GM19452 (cell line): ENCODE measurements at regions not wholly inside any gene's neighbourhood (a gene's known extent, or its start where the extent isn't known, plus 50 kb on each side); places are given as distances from the start of the nearest gene placed in this dataset.

Experiments
- ATAC-seq: cut with Tn5 transposase; IDR thresholded peaks from one replicate; pipeline ENCODE4 v1.9.1; 2021; ENCODE audit not compliant: unreplicated experiment

DNA sequence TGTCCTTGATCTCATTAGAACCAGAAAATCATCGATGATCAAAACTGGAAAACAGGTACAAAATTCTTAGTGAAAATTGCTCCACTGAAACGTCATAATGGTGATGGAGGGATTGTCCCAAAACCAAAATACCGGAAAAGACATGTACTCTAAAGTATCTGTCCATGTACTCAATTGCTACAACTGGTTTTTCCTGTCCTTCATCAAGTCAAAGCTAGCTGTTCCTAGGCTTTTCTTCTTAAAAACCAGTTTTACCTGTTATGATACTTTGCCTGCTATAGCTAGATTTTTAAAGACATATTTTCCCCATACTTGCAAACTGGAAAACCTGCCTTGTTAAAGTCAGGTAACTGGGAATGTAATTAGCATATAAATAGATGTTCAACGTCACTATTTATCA is 50.5 kb upstream of the LRRC1 start:
- no peak for ATAC-seq

DNA sequence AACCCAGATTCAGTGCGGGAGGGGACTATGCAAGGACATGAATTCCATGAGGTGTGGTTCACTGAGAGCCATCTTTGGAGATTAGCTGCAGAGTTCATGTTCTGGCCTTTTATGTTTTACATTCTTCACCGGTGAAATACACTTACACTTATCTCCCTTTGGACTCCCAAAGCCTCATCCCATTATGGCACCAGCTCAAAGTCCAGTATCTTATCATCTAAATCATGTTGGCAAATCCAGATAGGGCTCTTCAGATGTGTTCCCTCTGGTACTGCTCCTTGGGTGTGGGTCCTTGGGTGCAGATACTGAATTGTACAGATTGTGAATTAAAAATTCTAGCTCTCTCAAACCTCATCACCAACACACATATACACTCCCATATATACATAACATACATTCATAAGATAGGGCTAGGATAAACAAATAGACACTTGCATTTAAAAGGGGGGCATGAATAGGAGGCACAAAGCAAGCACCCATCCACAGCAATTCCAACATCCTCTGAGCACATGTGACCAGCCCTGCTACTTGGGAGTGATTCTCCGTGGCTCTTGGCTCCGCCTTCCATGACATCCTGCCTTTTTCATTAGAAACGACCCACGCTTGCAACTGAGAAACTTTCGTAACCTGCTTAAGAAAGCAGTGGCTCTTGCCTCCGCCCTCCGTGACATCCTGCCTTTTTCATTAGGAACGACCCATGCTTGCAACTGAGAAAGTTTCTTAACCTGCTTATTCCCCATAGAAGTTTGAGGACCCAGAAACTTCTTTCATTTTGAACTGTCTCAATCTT is 53.6 kb upstream of the LRRC1 start:
- no peak for ATAC-seq

DNA sequence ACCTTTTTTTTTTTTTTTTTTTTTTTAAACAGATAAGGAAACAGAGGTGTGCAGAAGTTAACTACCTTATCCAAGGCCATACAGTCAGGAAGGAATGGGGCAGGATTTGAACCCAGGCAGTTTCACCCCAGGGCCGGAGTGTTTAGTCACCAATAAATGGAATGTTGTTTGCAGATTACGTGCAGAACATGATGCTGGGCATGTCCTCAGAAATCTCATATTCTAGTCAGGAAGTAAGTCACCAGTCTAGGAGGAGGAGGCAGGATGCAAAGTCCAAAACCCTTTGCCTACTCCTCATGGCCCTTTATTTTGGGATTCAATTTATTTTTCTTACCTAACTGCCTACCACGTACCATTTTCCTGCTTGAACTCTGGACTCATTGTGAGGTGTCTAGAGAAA is 57.1 kb upstream of the LRRC1 start:
- ATAC-seq: no peak

DNA sequence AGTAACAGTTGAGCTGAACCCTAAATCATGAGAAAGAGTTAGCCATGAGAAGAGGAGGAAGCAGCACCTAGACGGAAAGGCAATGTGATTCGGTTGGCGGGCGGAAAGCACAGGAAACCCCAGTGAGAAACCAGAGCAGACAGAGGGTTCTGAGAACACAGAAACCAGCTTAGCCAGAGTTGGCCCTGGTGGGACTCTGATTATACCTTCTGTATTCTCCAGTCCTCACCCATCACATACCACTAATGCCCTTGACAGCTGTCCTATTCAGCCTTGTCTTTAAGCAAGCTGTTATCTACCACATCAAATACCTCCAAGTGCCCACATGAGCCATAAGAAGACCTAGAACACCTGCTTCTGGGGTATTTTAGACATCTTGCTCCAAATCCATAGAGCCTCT is 58.9 kb upstream of the LRRC1 start:
- no peak for ATAC-seq

DNA sequence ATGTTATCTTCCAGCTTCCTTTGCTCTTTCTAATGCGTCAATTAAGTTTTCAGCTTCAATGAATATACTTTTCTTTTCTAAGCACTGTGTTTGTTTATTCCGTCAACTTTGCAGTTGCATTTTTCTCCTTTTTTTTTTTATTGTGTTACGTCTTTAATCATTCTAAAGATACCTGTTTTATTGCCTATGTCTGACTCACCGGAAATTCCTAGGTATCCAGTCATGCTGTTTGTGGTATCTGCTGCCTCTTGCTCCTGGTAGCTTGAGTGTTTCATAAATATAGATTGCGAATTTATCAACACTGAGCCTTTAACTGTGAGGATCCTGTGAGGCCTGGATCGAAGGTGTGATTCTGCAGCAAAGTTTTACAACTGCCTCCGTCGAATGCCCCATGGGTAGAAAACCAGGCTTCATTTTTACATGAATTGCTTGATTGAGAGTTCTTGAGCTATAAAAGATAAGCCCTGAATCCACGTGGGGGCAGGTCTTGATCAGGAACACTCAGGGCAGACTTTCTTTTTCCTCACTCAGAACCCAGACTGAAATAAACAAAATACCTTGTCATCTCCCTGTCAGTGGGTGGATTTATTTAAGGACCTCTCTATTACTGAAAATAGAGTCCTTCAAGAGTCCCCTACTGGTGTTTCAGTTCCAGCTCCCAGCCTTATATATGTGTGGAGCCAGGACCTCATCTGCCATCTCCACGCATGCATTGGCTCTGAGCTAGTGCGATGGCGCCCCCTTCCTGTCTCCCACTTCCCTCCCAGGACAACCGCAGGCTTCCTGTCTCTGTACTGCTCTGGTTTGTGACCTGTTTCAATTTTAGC is 60.1 kb upstream of the LRRC1 start:
- no peak for ATAC-seq

DNA sequence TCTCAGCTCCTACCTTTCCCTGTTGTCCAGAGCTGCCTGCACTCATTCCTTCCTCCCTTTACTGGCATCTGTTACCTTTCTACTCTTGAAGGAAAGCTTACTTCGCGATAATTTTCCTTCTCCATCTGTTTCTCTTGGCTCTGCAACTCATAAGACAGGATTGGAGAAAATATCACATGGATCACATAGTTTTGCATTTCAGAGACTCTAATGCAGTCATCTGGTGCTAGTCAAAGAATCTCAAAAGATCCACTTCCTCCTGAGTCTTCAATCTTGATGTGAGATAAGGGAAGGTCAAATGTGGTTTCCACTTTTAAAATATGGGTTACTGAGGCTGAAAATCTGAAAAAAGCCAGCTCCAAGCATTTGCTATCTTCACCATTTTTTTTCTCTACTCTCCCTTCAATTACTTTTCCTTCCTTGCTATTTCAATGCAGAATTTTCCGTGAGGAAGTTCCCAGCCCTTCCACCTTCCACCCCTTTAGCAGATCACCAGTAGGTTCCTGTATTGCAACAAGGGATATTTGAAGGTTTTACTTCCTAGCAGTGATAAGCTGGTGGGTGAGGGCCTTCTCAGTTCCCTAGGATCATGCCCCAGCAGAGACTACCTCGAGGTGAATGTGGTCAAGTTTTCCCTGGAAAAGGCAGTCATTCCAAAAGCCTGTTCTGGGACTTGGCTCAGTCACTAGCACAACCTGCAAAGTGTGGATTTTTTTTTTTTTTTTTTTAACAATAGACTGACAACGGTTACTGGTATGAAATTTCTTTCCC is 62.8 kb upstream of the LRRC1 start:
- ATAC-seq: no peak

DNA sequence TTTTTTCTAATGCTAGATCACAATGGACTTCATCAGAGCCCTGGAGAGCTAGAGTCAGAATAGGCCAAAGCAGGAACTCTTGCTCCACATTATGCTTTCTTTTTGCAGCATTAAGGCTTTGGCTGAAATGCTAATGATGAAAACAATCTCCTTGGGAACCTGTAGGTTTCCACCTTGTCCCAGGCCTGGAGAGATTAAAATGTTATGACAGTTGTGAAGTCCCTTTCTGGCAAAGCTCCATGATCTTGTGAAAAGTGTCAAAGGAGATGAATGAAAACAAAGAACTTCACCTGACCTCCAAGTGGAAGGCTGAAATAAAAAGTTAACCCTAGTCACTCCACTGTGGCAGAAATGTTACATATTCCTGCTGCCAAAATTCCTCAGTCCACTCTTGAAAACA is 64.0 kb upstream of the LRRC1 start:
- ATAC-seq: no peak

DNA sequence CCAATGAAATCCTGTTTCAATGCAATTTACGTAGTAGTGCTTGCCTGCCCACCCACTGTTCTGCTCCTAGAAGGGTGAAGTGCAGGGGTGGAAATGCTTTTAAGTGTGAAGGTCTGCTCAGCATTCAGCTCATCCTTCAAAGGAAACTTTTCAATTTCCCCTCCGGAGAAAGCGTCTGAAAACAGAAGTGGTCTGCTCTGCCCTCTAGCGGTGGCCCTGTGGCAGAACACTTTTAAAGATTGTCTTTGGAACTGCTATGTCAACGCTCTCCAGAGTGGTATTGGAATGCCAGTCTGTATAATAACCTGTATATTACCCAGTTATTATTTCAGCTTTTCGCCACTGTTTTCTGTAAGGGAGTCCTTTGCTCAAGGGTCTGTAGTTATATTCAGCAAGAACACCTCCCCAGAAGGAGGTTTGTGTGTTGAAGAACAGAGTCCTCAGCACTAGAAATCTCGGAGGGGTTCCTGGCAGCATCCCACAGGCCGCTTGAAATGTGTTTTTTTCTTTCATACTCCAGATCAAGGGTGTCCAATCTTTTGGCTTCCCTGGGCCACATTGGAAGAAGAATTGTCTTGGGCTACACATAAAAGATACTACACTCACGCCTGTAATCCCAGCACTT is 63.1 kb upstream of the KLHL31 start:
- no peak for ATAC-seq

DNA sequence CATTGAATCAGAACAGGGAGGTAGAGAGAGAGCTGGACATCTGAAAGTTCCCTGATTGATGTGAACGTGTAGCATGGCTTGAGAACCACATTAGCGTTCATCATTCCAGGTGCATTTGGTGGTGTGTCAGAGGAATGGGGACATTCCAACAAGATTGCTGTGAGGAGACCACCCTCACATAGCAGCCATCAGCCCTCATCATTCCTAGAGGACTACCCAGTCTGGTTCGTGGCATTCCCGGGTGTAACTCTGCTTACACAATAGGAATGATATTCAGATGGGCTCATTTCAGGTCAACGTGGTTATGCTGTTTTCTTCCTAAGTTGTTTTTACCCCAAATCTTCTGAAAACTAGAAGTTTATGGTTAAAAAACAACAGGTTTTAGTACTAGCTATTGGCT is 62.2 kb upstream of the KLHL31 start:
- no peak for ATAC-seq

DNA sequence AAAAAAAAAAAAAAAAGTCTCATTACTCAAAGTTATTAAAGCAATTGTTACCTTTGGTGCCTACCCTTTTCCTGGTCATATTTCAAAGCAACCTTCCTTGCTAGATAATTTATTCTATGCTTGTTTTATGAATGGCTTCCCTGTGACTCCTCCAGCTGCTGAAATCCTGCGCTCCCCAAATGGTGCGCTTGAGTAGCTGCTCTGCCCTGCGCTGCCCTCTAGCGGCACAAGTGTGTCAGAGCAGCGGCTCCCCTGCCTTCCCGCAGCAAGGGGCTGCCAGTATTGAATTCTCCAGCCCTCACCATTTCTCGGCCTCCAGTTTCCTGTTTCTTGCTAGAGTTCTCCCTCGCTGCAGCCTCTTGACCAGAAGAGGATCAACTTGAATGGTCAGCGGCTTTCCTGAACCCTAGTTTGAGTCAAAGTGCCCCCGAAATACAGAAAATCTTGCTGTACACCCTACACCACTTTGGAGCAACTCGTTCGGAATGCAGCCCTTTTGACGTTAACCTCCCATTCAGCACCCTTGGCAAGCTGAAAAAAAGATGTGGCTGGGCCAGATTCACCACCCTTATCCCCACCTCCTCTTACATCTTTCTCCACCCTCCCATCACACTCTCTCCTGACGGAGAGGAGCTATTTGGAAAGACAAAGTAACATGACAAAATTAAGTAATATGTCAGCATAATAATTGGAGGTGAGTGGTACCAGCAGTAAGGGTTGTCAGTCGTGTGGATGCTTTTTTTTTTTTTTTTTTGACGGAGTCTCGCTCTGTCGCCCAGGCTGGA is 60.4 kb upstream of the KLHL31 start:
- ATAC-seq: peak; percentile 90

DNA sequence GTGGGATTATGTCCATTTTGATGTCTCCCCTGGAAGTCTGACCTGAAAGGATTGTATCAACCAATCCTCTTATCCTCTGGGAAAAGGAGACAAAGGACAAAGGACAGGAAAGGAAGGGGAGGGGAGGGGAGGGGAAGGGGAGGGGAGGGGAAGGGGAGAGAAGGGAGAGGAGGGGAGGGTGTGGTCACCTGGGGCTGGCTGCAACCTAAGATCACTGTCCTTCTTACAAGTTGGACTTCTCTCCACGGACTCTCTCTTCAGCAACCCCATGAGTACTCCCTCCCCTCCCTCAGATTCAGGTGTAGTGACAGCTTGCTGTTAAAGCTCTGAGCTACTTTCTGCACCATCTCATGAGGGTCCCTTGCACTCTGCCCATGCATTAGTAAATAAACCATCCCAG is 58.9 kb upstream of the KLHL31 start:
- ATAC-seq: no peak

DNA sequence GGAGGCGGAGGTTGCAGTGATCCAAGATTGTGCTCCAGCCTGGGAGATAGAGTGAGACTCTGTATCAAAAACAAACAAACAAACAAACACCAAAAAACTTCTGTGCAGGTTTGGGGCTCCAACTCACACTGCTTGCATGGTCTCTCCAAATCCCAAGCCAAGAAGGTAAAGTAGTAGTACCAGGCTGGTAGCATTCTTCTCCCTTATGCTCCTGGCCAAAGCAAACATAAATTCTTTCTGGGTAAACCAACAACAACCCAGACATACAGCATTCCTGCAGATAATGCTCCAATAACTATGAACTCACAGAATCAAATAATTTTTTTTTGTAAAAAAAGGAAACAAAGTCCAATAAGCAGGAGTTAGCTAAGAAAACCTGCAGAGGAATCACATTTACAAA is 57.8 kb upstream of the KLHL31 start:
- ATAC-seq: no peak

DNA sequence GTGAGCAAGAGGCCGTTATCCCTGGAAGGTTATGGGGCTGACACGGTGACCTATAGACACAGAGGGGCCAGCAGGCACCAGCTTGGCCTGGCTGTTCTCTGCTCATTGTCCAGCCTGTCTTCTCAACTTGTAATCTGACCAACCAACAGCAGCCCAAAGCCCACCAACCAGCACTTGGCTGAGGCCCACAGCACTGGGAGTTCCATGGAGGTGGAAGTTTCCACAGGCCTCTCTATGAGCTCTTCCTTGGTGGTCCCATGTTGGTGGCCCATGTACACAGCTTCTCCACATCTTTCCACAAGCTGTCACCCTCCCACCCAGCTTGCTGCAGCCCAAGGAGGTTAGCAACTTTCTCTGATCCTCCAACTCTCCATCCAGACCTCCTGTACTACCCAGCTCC is 56.2 kb upstream of the KLHL31 start:
- ATAC-seq: no peak

DNA sequence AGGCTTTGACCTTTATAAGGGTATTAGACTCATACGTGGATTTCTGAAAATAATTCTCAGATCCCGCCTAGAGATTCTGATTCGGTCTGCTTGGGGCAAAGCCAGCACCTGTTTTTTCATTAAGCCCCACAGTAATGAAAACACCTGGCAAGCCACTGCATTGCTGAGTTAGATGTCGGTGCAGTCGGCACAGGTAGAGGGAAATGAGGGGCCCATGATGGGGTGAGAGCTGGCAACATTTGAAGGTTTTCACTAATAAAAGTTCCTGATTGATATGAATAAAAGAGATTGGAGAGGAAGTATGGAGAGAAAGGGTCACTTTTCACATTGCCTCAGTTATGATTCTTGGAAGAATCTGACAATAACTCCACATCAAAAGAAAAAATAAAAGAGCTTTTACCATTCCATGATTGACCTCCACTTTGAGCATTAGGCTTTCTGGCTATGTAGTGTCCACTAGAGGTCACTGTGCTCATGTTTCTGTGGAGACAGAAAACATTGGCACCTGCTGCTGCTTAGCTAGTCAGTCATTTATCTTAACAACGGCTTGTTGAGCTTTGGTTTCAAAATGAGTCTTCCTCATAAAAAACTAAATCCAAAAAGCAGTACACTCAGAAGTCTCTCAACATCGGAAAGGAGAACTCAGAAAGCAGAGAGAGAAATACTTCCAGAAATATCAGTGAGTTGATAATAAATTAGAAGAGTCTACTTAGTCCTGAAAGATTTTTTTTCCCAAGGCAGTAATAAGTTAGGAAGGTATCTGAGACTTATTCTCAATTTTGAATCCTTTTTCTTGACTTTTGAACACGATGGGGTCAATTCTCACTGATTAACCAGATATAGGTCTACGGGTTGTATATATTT is 53.3 kb upstream of the KLHL31 start:
- peak; percentile 98 for ATAC-seq

DNA sequence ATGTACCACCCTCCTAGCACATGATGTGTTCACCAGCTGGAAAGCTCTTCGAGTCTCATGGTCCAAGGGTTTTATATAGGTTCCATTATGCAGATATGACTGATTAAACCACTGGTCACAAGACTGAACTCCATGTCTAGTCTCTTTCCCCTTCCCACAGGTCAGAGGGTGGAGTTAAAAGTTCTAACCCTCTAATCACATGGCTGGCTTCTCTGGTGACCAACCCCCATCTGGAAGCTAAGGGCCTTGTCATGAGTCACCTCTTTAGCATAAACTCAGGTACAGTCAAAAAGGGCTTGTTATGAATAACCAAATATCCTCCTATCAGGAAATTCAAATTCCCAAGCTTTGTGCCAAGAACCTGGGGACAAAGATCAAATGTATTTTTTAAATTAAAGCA is 52.0 kb upstream of the KLHL31 start:
- ATAC-seq: no peak

DNA sequence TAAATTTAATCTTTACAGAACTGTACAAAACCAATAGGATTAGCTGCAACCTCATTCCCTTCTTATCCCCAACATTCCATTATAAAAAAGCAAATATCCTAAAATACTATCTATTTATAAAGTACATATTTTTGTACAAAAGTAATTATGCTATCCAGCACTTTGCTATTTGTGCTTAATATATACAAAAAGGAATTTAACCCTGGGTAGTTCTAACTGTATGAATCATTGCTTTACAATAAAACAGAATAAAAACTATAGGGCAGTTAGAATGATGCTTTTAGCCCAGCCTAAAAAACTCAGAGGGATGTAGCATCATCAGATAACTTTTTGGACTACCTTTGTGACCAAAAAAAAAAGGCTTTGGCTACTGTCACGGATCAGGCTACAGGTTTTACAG is 49.9 kb upstream of the KLHL31 start:
- no peak for ATAC-seq
